Esophagus muscularis mucosa (tissue), 4 donors: ENCODE measurements at regions not wholly inside any gene's neighbourhood (a gene's known extent, or its start where the extent isn't known, plus 50 kb on each side); places are given as distances from the start of the nearest gene placed in this dataset.

Experiments used
- EP300 ChIP-seq: sonication (generic); formaldehyde crosslinking; IDR thresholded peaks from one replicate; pipeline ENCODE4 v1.6.1; 2017; ENCODE audit warnings: antibody characterized with exemption
- POLR2A ChIP-seq: fragments of 450-650 bp; IDR thresholded peaks from one replicate; pipeline ENCODE4 v1.6.1; 2017; ENCODE audit warnings: antibody characterized with exemption, moderate library complexity, mild to moderate bottlenecking, low read depth
- POLR2AphosphoS5 ChIP-seq, 2 donors: sonication (generic); formaldehyde crosslinking; IDR thresholded peaks; one replicate each; pipeline ENCODE4 v1.6.1; 2017; ENCODE audit warnings: antibody characterized with exemption in 2 of 2
- TF ChIP-seq, protein P1 (sequence below), 3 experiments: fragments of 200-600 bp in 2 of 3; fragments of 450-650 bp in 1 of 3; sonication (generic) in 2 of 3; IDR thresholded peaks; one replicate each; pipeline ENCODE4 v1.5.1; 2017 to 2019; ENCODE audit warnings: antibody characterized with exemption in 3 of 3, mild to moderate bottlenecking in 2 of 3, moderate library complexity in 1 of 3

DNA sequence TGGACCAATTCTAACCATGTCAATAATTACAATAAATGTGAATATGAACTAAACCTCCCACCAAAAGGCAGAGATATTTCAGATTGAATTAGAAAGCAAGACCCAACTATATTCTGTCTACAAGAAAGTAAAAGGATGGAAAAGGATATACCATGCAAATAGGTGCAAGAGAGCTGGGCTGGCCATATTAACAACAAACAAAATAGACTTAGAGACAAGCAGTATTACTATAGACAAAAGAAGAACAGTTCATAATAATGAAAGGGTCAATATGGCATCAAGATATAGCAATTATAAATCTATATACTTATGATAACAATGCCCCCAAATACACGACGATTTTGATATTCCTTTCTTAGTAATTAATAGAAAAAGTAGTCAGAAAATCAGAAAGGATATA, 67.3 kb upstream of the IFFO2 start:
- TF ChIP-seq POLR2A = no peak
- TF ChIP-seq, protein P1, sequence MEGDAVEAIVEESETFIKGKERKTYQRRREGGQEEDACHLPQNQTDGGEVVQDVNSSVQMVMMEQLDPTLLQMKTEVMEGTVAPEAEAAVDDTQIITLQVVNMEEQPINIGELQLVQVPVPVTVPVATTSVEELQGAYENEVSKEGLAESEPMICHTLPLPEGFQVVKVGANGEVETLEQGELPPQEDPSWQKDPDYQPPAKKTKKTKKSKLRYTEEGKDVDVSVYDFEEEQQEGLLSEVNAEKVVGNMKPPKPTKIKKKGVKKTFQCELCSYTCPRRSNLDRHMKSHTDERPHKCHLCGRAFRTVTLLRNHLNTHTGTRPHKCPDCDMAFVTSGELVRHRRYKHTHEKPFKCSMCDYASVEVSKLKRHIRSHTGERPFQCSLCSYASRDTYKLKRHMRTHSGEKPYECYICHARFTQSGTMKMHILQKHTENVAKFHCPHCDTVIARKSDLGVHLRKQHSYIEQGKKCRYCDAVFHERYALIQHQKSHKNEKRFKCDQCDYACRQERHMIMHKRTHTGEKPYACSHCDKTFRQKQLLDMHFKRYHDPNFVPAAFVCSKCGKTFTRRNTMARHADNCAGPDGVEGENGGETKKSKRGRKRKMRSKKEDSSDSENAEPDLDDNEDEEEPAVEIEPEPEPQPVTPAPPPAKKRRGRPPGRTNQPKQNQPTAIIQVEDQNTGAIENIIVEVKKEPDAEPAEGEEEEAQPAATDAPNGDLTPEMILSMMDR (IDR thresholded peaks at IDR 0.05) = no peak
- no peak for TF ChIP-seq EP300
- TF ChIP-seq POLR2AphosphoS5 (IDR thresholded peaks at IDR 0.05) = no peak
